H1 (cell line): ENCODE measurements at regions not wholly inside any gene's neighbourhood (a gene's known extent, or its start where the extent isn't known, plus 50 kb on each side); places are given as distances from the start of the nearest gene placed in this dataset.

ENCODE experiments used
- CBX8 ChIP-seq: fragments of 300-800, 300-1000 bp; sonication (generic); IDR thresholded peaks from 2 replicates; pipeline ENCODE4 v1.7.1; 2016; ENCODE audit warnings: low read depth, low read length, borderline replicate concordance
- CEBPB ChIP-seq: IDR thresholded peaks from 2 replicates; pipeline ENCODE4 v1.6.1; 2012; ENCODE audit warnings: low read depth, low read length
- POLR2A ChIP-seq, 2 experiments: IDR thresholded peaks; 1 replicate in 1 of 2; 2 replicates in 1 of 2; pipeline ENCODE4 v1.6.1; 2011; ENCODE audit warnings: low read depth in 2 of 2, low read length in 2 of 2, mild to moderate bottlenecking in 2 of 2; ENCODE audit errors: control extremely low read depth in 1 of 2
- TF ChIP-seq, protein P1 (sequence below): IDR thresholded peaks from 2 replicates; pipeline ENCODE4 v1.6.1; 2012; ENCODE audit warnings: low read length, inconsistent platforms

DNA sequence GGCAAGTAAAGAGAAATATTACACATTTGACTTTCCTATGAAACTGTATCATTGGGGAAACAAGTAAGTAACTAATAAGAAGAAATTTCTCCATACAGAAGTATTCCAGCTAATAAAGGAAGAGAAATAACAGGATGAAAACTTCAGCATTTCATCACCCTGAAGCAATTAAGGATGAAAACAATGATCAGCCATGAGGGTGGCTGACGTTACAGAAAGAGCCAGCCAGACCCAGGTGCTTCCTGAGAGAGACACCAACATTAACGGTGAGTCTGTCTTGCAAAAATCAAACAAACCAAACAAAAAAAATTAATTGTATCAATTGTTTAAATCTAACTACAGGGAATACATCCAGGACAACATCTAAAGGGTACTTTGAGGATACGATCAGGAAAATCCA lies 190.0 kb downstream of the ARRDC4 start (continued):
- TF ChIP-seq, protein P1, sequence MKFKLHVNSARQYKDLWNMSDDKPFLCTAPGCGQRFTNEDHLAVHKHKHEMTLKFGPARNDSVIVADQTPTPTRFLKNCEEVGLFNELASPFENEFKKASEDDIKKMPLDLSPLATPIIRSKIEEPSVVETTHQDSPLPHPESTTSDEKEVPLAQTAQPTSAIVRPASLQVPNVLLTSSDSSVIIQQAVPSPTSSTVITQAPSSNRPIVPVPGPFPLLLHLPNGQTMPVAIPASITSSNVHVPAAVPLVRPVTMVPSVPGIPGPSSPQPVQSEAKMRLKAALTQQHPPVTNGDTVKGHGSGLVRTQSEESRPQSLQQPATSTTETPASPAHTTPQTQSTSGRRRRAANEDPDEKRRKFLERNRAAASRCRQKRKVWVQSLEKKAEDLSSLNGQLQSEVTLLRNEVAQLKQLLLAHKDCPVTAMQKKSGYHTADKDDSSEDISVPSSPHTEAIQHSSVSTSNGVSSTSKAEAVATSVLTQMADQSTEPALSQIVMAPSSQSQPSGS = no peak
- TF ChIP-seq POLR2A (IDR thresholded peaks at IDR 0.05; ENCODE audit: control extremely low read depth in 1 of 2, low read depth in 2 of 2, low read length in 2 of 2) = no peak
- no peak for TF ChIP-seq CBX8
- no peak for TF ChIP-seq CEBPB
